Activated naive CD4-positive, alpha-beta T cell treated with anti-CD3 and anti-CD28 coated beads, Interleukin-2, amount 50 U/mL, for 72 hours (primary cell): ENCODE measurements at regions not wholly inside any gene's neighbourhood (a gene's known extent, or its start where the extent isn't known, plus 50 kb on each side); places are given as distances from the start of the nearest gene placed in this dataset.

Experiments
- ATAC-seq, 2 donors: fragments of 150-1000 bp; cut with Tn5 transposase; 2 replicates each; pipeline ENCODE4 v1.10.0; 2021; ENCODE audit warnings: mild to moderate bottlenecking in 2 of 2, moderate library complexity in 2 of 2
- DNase-seq, 2 donors: peaks; one replicate each; pipeline ENCODE4 v3.0.0; 2021 to 2022; ENCODE audit warnings: low spot score in 2 of 2
- H3K27ac Mint-ChIP-seq, 2 donors: one replicate each; pipeline ENCODE4 v1.8.0; 2022; ENCODE audit warnings: mild to moderate bottlenecking in 2 of 2, mixed read lengths in 2 of 2
- H3K36me3 Mint-ChIP-seq, 2 donors: one replicate each; pipeline ENCODE4 v1.8.0; 2022; ENCODE audit warnings: mixed read lengths in 2 of 2
- H3K9me3 Mint-ChIP-seq, 2 donors: one replicate each; pipeline ENCODE4 v1.8.0; 2022; ENCODE audit warnings: mixed read lengths in 2 of 2

DNA sequence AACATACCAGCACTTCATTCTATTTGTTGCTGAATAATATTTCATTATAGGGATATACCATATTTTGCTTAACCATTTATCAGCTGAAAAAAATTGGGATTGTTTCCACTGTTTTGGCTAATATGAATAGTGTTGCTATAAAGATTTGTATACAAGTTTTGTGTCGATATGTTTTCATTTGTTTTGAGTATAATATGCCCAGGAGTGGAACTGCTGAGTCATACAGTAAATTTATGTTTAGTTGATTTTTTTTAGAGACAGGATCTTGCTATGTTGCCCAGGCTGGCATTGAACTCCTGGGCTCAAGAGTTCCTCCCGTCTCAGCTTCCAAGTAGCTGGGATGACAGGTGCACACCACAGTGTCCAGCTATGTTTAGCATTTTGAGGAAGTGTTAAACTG, 131.5 kb upstream of the TMCC3 start:
- H3K27ac Mint-ChIP-seq, result no peak overlapping the region
- H3K36me3 Mint-ChIP-seq, result peaks cover 0 to 5% of the 10 kb centered on the region in 2 donors
- no peak for DNase-seq
- H3K9me3 Mint-ChIP-seq, result peaks cover 0 to 4% of the 10 kb centered on the region in 2 donors
- ATAC-seq, result no peak

DNA sequence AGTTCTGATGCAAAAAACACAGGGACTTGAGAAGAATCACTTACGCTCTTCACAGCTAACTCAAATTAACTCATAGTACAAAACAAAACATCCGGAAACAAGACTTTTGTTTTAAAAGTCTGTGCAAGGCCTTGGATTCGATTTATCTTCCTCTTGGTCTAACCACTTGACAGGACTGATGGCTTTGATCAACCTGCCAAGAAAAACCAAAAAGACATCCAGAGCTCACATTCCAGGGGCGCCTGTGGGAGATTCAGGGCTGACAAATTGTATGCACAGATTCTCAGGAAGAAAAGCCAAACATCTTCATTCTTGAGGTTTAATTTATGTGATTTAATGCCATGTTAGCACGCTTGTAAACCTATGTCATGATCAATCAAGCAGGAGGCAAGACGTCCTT, 129.1 kb upstream of the TMCC3 start:
- DNase-seq (no peak), ATAC-seq (no peak)
- Mint-ChIP-seq H3K9me3 (peaks cover 0 to 4% of the 10 kb centered on the region in 2 donors), H3K27ac (no peak overlapping the region), H3K36me3 (peaks cover 0 to 5% of the 10 kb centered on the region in 2 donors)

GRCh38 chr12:94777936-94778335, 127.6 kb upstream of the TMCC3 start:
- H3K36me3 Mint-ChIP-seq, result peaks cover 0 to 5% of the 10 kb centered on the region in 2 donors
- DNase-seq, result no peak
- peaks cover 0 to 4% of the 10 kb centered on the region in 2 donors for H3K9me3 Mint-ChIP-seq
- peak overlapping the region in 1 of 2 donors; percentile 12 for H3K27ac Mint-ChIP-seq
- no peak for ATAC-seq

DNA sequence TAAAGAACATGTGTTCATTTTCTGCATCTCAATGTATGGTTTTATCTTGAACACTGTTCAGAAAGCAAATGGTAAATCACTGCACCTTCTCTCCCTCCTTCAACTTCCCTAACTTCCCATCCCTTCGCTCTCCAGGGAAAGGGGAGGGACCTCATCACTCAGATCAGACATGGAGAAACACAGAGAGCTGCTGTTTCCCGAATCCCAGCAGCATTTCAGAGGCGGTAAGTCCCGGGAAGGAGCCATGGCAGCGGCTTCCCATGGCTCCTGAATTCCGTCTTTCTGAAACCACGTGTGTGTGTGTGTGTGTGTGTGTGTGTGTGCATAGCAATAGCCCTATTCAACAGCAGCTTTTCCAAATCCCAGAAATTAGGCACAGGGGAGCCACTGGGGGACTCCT, 125.4 kb upstream of the TMCC3 start:
- no peak for DNase-seq
- no peaks in the 10 kb centered on the region for H3K9me3 Mint-ChIP-seq
- no peaks in the 10 kb centered on the region for H3K36me3 Mint-ChIP-seq
- ATAC-seq, result no peak
- no peak overlapping the region for H3K27ac Mint-ChIP-seq

GRCh38 chr12:94771741-94772140, 121.4 kb upstream of the TMCC3 start:
- Mint-ChIP-seq H3K36me3 (no peaks in the 10 kb centered on the region), H3K9me3 (no peaks in the 10 kb centered on the region), H3K27ac (no peak overlapping the region)
- DNase-seq, result no peak
- ATAC-seq, result no peak

- Mint-ChIP-seq H3K9me3 (no peaks in the 10 kb centered on the region), H3K27ac (no peak overlapping the region), H3K36me3 (no peaks in the 10 kb centered on the region)
- ATAC-seq (no peak), DNase-seq (no peak)
Observed at GRCh38 chr12:94771199-94771598, 120.8 kb upstream of the TMCC3 start.

DNA sequence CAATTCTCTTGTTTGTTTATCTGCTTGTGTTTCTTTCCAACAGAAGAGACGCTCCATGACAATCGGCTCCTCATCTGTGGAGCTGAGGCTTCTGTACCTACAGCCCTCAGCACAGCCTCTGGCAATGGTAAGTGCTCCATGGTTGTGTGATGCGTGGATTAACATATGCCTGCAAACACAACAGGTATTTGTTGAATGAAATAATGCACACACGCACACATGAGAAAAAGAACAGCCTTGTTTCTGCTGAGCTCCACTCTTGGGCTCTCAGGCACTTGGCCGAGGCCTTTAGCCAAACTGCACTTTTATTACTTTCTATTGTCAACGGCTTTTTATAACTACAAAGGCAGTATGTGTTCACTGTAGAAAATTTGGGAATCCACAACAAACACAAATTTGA, 120.4 kb upstream of the TMCC3 start:
- H3K27ac Mint-ChIP-seq, result no peak overlapping the region
- ATAC-seq (no peak), DNase-seq (no peak)
- no peaks in the 10 kb centered on the region for H3K9me3 Mint-ChIP-seq
- H3K36me3 Mint-ChIP-seq, result no peaks in the 10 kb centered on the region

- DNase-seq, result no peak
- no peak for ATAC-seq
- H3K36me3 Mint-ChIP-seq, result no peaks in the 10 kb centered on the region
- H3K9me3 Mint-ChIP-seq, result no peaks in the 10 kb centered on the region
- no peak overlapping the region for H3K27ac Mint-ChIP-seq
Observed at GRCh38 chr12:94769776-94770759, 119.7 kb upstream of the TMCC3 start.

DNA sequence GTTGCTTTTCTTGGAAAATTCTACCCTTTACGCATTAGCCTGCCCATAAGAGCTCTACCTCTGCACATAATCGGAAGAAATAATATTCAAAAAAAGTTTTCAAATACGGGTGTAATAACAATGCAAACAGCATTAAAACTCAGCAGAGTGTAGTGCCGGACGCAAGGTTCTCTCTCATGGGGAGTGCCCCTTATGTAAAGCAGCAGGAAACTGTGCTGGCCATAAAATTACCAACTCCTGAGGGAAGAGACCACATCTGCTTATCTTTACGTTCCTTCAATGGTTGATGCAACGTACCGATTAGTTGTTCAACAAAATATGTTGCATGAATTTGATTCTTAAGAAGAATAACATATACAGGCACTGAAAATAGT, 118.7 kb upstream of the TMCC3 start:
- no peak overlapping the region for H3K27ac Mint-ChIP-seq
- DNase-seq (no peak), ATAC-seq (no peak)
- no peaks in the 10 kb centered on the region for H3K36me3 Mint-ChIP-seq
- no peaks in the 10 kb centered on the region for H3K9me3 Mint-ChIP-seq

DNA sequence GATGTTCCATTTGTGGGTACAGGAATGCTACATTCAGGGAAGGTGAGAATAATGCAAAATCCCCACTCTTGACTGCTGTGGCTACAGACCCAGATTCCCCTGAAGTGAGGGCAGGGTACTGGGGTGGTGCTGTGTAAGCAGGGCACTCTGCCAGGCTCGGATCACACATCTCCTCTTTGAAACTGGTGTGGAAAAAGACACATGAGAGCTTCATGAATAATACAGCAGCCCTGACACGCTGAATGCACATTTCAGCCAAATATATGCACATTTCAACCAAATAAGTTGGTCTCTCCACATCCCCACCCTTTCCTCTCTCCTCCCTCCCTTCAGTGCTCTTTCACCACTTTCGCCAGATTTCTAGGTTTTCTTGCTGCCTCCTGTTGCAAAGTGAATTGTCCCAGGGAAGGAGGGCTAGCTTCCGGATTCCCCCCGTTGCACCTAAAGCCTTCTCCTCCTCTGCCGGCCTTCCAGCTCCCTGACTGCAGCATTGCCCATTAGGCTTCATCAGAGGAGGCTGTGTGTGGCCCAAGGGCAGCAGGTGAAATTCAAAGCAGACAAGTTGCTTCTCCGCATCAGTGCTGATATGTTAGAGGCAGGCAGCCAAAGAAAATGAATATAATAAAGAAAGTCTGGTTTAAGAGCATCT, 118.2 kb upstream of the TMCC3 start:
- Mint-ChIP-seq H3K27ac (no peak overlapping the region), H3K9me3 (no peaks in the 10 kb centered on the region), H3K36me3 (no peaks in the 10 kb centered on the region)
- ATAC-seq (no peak), DNase-seq (no peak)

DNA sequence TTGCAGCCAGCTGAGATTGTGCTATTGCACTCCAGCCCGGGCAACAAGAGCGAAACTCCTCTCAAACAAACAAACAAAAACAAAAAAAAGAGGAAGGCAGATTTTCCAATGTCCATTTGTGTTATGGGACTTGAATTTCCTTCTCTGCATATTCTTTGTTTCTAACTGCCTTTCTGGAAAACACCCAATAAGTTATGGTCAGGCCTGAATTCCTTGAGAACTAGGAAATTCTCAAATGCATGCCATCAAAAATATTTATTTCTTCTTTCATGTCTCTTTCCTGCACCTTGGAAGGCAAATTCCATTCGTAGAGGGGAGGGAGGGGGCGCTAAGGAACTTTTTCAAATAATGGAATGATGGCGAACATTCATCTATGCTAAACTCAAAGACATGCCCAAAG, 117.6 kb upstream of the TMCC3 start:
- no peaks in the 10 kb centered on the region for H3K36me3 Mint-ChIP-seq
- ATAC-seq, result no peak
- no peak overlapping the region for H3K27ac Mint-ChIP-seq
- no peaks in the 10 kb centered on the region for H3K9me3 Mint-ChIP-seq
- no peak for DNase-seq

DNA sequence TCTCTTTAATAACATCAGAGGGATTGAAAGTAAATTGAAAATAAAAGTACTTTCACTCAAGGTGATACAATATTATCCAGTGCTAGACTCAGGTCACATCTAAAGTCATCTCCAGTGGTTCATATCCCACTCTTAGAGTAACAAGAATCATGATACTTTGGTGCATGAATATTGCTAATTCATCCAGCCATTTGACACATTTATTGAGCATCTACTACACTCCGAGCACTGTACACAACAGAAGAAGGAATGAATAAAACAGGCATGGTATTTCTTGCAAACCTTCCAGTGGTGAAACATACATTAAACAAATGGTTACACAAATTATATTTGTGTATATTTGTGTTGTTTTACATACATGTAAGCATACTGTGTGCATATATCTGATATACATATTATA, 116.0 kb upstream of the TMCC3 start:
- ATAC-seq, result no peak
- no peak for DNase-seq
- no peak overlapping the region for H3K27ac Mint-ChIP-seq
- no peaks in the 10 kb centered on the region for H3K36me3 Mint-ChIP-seq
- H3K9me3 Mint-ChIP-seq, result no peaks in the 10 kb centered on the region

DNA sequence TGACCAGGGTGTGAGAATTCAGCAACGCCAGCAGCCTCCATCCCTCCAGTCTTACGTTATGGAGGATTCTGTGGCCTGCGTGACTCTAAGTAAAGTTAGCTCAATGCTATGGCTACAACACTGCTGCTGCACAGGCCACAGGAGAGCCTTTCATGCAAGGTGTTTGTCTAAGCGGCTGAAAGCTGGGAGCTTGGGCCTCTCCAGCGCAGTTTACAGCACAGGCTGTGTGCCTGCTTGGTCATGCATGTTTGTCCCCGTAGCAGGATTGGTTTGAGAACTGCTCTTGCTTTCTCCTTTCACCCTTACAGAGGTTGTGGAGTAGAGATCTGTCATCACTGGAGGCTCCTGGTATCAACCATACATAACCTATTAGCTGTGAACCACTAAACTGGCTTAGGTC, 113.1 kb upstream of the TMCC3 start:
- H3K36me3 Mint-ChIP-seq, result no peaks in the 10 kb centered on the region

DNA sequence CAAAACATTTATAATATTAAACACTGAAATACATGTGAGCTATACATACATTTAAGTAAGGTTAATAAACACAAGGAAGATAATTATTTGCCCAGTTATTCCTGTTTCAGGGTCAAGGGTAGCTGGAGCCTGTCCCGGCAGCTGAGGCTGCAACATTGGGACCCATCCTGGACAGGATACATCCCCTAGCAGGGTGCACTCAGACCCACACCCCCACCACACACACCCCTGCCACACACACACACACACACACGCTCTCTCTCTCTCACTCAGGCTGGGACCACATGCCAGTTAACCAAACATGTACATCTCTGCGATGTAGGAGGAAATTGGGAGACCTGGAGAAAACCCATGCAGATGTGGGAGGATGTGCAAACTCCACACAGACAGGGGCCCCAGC, 112.6 kb upstream of the TMCC3 start:
- H3K9me3 Mint-ChIP-seq, result no peaks in the 10 kb centered on the region
- ATAC-seq, result peak; percentile 16 to 32
- H3K36me3 Mint-ChIP-seq, result no peaks in the 10 kb centered on the region
- no peak for DNase-seq
- no peak overlapping the region for H3K27ac Mint-ChIP-seq

More for the DNA sequence above, 113.1 kb upstream of the TMCC3 start:
- H3K9me3 Mint-ChIP-seq, result no peaks in the 10 kb centered on the region
- DNase-seq (no peak), ATAC-seq (no peak)
- H3K27ac Mint-ChIP-seq, result no peak overlapping the region

DNA sequence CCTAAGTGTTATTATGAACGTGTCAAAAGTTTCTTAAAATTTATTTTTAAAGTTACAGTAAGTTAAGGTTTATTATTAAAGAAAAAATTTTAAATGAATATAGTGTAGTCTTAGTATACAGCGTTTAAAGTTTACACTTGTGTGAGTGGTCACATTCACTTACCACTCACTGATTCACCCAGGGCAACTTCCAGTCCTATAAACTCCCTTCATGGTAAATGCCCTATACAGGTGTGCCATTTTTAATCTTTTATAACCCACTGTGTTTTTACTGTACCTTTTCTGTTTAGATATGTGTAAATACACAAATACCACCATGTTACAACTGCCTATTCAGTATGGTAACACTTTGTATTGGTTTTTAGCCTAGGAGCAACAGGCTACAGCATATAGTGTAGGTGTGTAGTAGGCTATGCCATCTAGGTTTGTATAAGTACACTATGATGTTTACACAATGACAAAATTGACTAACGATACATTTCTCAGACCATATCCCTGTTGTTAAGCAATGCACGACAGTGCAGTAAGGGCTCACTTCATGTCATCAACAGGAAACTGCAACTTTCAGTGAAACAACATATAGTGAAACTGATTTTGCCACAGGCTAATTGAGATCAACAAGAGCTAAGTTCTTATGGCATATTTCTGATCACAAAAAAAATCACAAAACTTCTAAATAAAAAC, 112.0 kb upstream of the TMCC3 start:
- ATAC-seq (peak in 1 of 2 donors; percentile 81), DNase-seq (no peak)
- Mint-ChIP-seq H3K27ac (no peak overlapping the region), H3K36me3 (no peaks in the 10 kb centered on the region), H3K9me3 (no peaks in the 10 kb centered on the region)

DNA sequence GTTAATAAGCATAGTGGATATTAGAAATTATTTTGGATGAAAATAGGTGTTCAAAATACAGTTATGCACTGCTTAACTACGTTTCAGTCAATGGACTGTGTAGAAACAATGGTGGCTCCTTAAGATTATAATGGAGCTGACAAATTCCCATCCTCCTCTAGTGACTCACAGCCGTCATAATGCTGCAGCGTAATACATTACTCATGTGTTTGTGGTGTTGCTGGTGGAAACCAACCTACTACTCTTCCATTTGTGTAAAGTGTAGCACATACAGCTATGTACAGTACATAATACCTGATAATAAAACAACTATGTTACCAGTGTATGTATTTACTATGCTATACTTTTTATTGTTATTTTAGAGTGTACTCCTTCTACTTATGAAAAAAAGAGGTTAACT, 111.2 kb upstream of the TMCC3 start:
- ATAC-seq (peak; percentile 74 to 80), DNase-seq (no peak)
- Mint-ChIP-seq H3K27ac (peak overlapping the region in 1 of 2 donors; percentile 16), H3K36me3 (no peaks in the 10 kb centered on the region), H3K9me3 (no peaks in the 10 kb centered on the region)

DNA sequence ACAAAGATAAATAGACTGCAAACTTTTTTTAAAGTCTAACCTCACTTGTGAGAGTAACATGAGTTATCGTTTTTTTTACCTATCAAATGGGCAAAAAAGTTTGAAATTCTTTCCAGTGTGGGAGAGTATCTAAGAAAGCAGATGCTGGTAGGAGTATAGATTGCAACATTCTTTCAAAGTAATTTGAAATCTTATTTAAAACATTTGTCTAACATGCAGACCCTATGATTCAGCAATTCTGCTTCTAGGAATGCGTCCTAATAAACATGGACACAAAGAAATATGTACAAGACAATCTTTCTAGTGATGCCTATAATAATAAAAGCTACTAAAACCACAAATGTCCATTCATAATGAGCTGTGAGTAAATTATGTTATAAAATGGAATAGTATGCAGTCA, 110.4 kb upstream of the TMCC3 start:
- Mint-ChIP-seq H3K36me3 (no peaks in the 10 kb centered on the region), H3K27ac (no peak overlapping the region), H3K9me3 (no peaks in the 10 kb centered on the region)
- DNase-seq (no peak), ATAC-seq (no peak)
